ENCODE measurements at regions not wholly inside any gene's neighbourhood (a gene's known extent, or its start where the extent isn't known, plus 50 kb on each side); places are given as distances from the start of the nearest gene placed in this dataset.
A peak's percentile ranks its signal among the peaks of the same experiment; 100 is the strongest.

- no peak for TF ChIP-seq JUND (IDR thresholded peaks at IDR 0.05; ENCODE audit: low read length)
- TF ChIP-seq POLR2A (IDR thresholded peaks at IDR 0.05; ENCODE audit: control extremely low read depth in 1 of 2, low read depth in 2 of 2, low read length in 2 of 2): no peak
- TF ChIP-seq RFX5 (IDR thresholded peaks at IDR 0.05; ENCODE audit: borderline replicate concordance, low read depth, low read length): no peak
- peak in 2 of 3 experiments; percentile 30 to 62; a peak in 2 of 4 replicates for TF ChIP-seq CTCF (IDR thresholded peaks at IDR 0.05; ENCODE audit: control extremely low read depth in 1 of 3, insufficient read depth in 1 of 3, low read depth in 1 of 3, low read length in 3 of 3)
- no peak for TF ChIP-seq SAP30 (IDR thresholded peaks at IDR 0.05; ENCODE audit: insufficient read depth, insufficient replicate concordance, low read length)
- no peak for TF ChIP-seq TEAD4 (IDR thresholded peaks at IDR 0.05; ENCODE audit: low read depth, low read length)
- TF ChIP-seq EZH2 (IDR thresholded peaks at IDR 0.05; ENCODE audit: low read depth, low read length, severe bottlenecking): no peak
- no peak for TF ChIP-seq HDAC2 (IDR thresholded peaks at IDR 0.05; ENCODE audit: borderline replicate concordance in 1 of 2, low read depth in 2 of 2, low read length in 2 of 2)
- no peak for TF ChIP-seq SIRT6 (IDR thresholded peaks at IDR 0.05; ENCODE audit: low read length)
- TF ChIP-seq TAF1 (IDR thresholded peaks at IDR 0.05; ENCODE audit: low read depth, low read length): no peak
These were observed 567.2 kb downstream of the SLCO4C1 start for GRCh38 chr5:101728933-101729332.

All from H1 (cell line).